GM06990 (cell line): ENCODE measurements at regions not wholly inside any gene's neighbourhood (a gene's known extent, or its start where the extent isn't known, plus 50 kb on each side); places are given as distances from the start of the nearest gene placed in this dataset.

Experiments used
- DNase-seq: peaks from one replicate; pipeline ENCODE4 v3.0.0-alpha.2; 2011; ENCODE audit not compliant: insufficient read length; ENCODE audit errors: extremely low read depth
- H3K27me3 ChIP-seq: replicated peaks from 2 replicates; pipeline ENCODE4 v1.6.0; 2011; ENCODE audit warnings: low read length; ENCODE audit not compliant: control insufficient read depth, insufficient read depth
- H3K36me3 ChIP-seq: 2 replicates; pipeline ENCODE4 v1.5.1; 2011; ENCODE audit warnings: low read length; ENCODE audit not compliant: control insufficient read depth, insufficient read depth
- H3K4me3 ChIP-seq: replicated peaks from 2 replicates; pipeline ENCODE4 v1.5.1; 2011; ENCODE audit warnings: low read depth, mild to moderate bottlenecking, control low read depth, low read length
- TF ChIP-seq, protein P1 (sequence below): IDR thresholded peaks from 2 replicates; pipeline ENCODE4 v1.5.1; 2011; ENCODE audit warnings: low read length, control low read depth, mild to moderate bottlenecking, inconsistent platforms; ENCODE audit not compliant: insufficient read depth, poor library complexity, severe bottlenecking

DNA sequence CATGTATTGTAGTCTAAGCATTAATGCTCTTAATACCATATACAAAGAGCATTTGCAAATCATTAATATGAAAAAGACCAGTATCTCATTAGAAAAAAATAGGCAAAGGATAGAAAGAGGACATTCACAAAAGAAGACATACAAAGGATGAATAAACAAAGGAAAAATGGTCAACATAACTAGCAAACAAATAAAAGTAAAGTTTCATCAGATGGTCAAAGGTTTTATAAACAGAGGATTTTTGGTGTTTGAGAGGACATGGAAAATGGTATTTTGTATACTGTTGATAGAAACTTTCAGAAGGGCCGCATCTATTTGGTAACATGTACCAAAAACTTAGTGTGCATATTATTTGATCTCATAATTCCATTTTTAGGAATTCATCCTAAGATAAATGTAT, 414.8 kb downstream of the PIK3R1 start:
- Histone ChIP-seq H3K27me3 (no peaks in the 10 kb centered on the region), H3K36me3 (no peaks in the 10 kb centered on the region), H3K4me3 (no peak overlapping the region)
- TF ChIP-seq, protein P1, sequence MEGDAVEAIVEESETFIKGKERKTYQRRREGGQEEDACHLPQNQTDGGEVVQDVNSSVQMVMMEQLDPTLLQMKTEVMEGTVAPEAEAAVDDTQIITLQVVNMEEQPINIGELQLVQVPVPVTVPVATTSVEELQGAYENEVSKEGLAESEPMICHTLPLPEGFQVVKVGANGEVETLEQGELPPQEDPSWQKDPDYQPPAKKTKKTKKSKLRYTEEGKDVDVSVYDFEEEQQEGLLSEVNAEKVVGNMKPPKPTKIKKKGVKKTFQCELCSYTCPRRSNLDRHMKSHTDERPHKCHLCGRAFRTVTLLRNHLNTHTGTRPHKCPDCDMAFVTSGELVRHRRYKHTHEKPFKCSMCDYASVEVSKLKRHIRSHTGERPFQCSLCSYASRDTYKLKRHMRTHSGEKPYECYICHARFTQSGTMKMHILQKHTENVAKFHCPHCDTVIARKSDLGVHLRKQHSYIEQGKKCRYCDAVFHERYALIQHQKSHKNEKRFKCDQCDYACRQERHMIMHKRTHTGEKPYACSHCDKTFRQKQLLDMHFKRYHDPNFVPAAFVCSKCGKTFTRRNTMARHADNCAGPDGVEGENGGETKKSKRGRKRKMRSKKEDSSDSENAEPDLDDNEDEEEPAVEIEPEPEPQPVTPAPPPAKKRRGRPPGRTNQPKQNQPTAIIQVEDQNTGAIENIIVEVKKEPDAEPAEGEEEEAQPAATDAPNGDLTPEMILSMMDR: no peak
- DNase-seq: no peak

DNA sequence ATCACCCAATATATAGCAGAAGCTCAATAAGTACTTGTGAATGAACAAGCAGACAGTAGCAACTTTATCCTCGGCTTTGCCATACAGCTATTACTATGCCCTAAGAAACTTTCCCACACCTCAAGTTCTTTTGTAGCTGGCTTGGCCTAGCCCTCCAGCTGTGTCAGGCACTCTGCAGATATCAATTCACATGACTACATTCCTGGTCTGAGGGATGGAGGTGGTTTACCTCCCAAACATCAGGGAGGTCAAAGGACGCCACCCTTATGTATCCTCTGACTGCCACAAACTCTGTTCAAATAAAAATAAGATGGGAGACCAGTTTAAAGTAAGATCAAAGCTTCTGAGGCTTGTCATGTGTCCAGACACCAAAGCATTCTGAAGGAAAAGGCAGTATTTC, 416.3 kb downstream of the PIK3R1 start:
- DNase-seq: no peak
- TF ChIP-seq, protein P1: no peak
- Histone ChIP-seq H3K36me3 (no peaks in the 10 kb centered on the region), H3K27me3 (no peaks in the 10 kb centered on the region), H3K4me3 (no peak overlapping the region)

DNA sequence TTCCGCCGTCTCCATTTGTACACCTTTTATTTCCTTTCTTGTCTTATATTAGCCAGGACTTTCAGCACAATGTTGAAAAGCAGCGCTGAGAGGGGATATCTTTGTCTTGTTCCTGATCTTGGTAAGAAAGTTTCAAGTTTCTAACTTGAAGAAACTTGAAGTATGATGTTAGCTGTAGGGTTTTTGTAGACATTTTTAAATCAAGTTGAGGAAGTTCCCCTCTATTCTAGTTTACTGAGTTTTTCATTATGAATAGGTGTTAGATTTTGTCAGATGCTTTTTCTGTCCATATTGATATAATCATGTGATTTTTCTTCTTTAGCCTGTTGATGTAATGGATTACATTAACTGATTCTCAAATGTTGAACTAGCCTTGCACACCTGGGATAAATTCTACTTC, 425.7 kb downstream of the PIK3R1 start:
- TF ChIP-seq, protein P1: no peak
- Histone ChIP-seq H3K4me3 (no peak overlapping the region), H3K36me3 (no peaks in the 10 kb centered on the region), H3K27me3 (no peaks in the 10 kb centered on the region)
- DNase-seq: peak; percentile 32

DNA sequence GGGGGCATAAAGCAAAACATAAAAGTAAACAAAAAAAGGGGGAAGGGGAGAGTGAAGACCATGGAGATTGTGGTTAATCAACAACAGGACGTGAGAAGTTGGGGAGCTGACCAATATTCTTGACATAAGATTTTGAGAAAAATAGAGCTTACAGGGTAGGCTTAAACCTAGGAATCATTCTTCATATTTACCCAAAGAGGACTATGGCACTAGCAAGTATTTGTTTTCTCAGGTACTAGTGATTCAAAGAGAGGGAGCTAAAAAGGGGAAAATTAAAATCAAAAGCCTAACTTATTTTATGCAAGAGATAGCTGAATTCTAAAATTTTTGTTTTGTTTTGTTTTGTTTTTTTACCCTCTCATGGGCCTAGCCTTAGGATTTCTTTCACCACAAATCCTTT, 427.5 kb downstream of the PIK3R1 start:
- Histone ChIP-seq H3K27me3 (no peaks in the 10 kb centered on the region), H3K36me3 (no peaks in the 10 kb centered on the region), H3K4me3 (no peak overlapping the region)
- DNase-seq: no peak
- TF ChIP-seq, protein P1: no peak

DNA sequence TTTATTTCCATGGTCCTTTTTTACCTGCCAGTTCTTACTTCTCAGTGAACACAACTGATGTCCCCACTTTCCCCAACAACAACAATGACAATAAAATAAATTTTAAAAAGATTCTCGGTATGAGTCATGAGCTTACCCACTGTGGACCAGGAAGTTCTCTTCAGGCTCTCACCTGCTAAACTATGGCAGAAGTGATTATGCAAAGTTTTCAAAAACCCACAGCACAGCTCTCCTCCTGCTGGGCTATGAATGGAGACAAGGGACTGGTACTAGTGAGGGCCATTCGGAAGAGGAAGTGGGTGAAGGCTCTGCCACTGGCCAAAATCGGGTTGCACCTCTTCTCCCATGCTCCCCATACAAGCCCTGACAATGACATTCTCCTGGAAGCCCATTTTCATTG, 429.4 kb downstream of the PIK3R1 start:
- H3K27me3 ChIP-seq: no peaks in the 10 kb centered on the region
- H3K4me3 ChIP-seq: no peak overlapping the region
- TF ChIP-seq, protein P1: no peak
- H3K36me3 ChIP-seq: no peaks in the 10 kb centered on the region
- DNase-seq: peak; percentile 65

DNA sequence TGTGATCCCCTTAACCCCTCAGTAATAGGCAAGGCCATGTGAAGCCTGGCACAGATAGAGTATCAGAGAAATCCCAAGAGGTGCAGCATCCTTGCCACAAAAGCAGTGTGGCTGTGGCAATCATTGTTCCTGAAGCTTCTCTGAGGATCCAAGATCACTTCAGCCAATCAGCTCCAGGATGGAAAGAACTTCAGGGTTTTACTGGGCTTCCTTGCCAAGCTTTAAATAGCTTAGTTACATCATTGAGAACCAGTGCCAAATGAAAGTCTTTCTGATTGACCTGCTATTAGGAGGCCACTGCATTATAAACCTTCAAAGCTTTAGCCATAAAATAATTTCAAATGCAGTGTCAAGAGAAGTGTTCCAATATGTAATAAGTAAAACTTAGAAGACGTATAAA, 430.6 kb downstream of the PIK3R1 start:
- Histone ChIP-seq H3K27me3 (no peaks in the 10 kb centered on the region), H3K36me3 (no peaks in the 10 kb centered on the region), H3K4me3 (no peak overlapping the region)
- DNase-seq: no peak
- TF ChIP-seq, protein P1: no peak
